HepG2 (cell line): ENCODE measurements at regions not wholly inside any gene's neighbourhood (a gene's known extent, or its start where the extent isn't known, plus 50 kb on each side); places are given as distances from the start of the nearest gene placed in this dataset.
A peak's percentile ranks its signal among the peaks of the same experiment; 100 is the strongest.

Source experiments
- CEBPG ChIP-seq: IDR thresholded peaks from 2 replicates; pipeline ENCODE4 v1.6.1; 2016
- HNF1B ChIP-seq: sonication (generic); formaldehyde crosslinking; IDR thresholded peaks from 2 replicates; pipeline ENCODE4 v1.5.1; 2020; ENCODE audit warnings: mild to moderate bottlenecking, moderate library complexity, missing genetic modification reagents
- KDM5B ChIP-seq: sonication (generic); formaldehyde crosslinking; IDR thresholded peaks from 2 replicates; pipeline ENCODE4 v1.4.0; 2020; ENCODE audit warnings: missing genetic modification reagents, mild to moderate bottlenecking, borderline replicate concordance
- MLXIP ChIP-seq: sonication (generic); formaldehyde crosslinking; IDR thresholded peaks from 2 replicates; pipeline ENCODE4 v1.9.0; 2021; ENCODE audit warnings: missing genetic modification reagents, borderline replicate concordance
- NCOR1 ChIP-seq: fragments of 200-600 bp; sonication (generic); IDR thresholded peaks from 2 replicates; pipeline ENCODE4 v1.7.0; 2017; ENCODE audit warnings: antibody characterized with exemption, low read length, borderline replicate concordance
- NR2F6 ChIP-seq, 2 experiments: IDR thresholded peaks; 2 replicates each; pipeline ENCODE4 v1.6.1; 2016; ENCODE audit warnings: antibody characterized with exemption in 1 of 2, mild to moderate bottlenecking in 1 of 2
- SIX1 ChIP-seq: sonication (generic); formaldehyde crosslinking; IDR thresholded peaks from 2 replicates; pipeline ENCODE4 v1.4.0; 2020; ENCODE audit warnings: missing genetic modification reagents, borderline replicate concordance
- SSRP1 ChIP-seq: IDR thresholded peaks from 2 replicates; pipeline ENCODE4 v1.6.1; 2016; ENCODE audit warnings: control low read depth
- ZFP90 ChIP-seq: sonication (generic); formaldehyde crosslinking; IDR thresholded peaks from 2 replicates; pipeline ENCODE4 v1.8.0; 2022; ENCODE audit warnings: missing genetic modification reagents, mild to moderate bottlenecking, inconsistent platforms, borderline replicate concordance
- ZKSCAN8 ChIP-seq: IDR thresholded peaks from 2 replicates; pipeline ENCODE4 v1.6.1; 2016; ENCODE audit warnings: borderline replicate concordance, missing genetic modification reagents, missing compliant biosample characterization
- ZMYM4 ChIP-seq: sonication (generic); formaldehyde crosslinking; IDR thresholded peaks from 2 replicates; pipeline ENCODE4 v1.8.1; 2023; ENCODE audit warnings: mild to moderate bottlenecking, missing genetic modification reagents
- ZNF609 ChIP-seq: sonication (generic); formaldehyde crosslinking; IDR thresholded peaks from 2 replicates; pipeline ENCODE4 v1.4.0; 2020; ENCODE audit warnings: mild to moderate bottlenecking, missing genetic modification reagents, borderline replicate concordance
- ZNF792 ChIP-seq: IDR thresholded peaks from 2 replicates; pipeline ENCODE4 v1.6.1; 2016
- TF ChIP-seq, protein P1 (sequence below): sonication (generic); formaldehyde crosslinking; IDR thresholded peaks from 2 replicates; pipeline ENCODE4 v1.8.0; 2022; ENCODE audit warnings: mild to moderate bottlenecking, missing genetic modification reagents, moderate library complexity
- TF ChIP-seq, protein P2 (sequence below): IDR thresholded peaks from 2 replicates; pipeline ENCODE4 v1.4.0; 2020; ENCODE audit warnings: mild to moderate bottlenecking, missing genetic modification reagents

DNA sequence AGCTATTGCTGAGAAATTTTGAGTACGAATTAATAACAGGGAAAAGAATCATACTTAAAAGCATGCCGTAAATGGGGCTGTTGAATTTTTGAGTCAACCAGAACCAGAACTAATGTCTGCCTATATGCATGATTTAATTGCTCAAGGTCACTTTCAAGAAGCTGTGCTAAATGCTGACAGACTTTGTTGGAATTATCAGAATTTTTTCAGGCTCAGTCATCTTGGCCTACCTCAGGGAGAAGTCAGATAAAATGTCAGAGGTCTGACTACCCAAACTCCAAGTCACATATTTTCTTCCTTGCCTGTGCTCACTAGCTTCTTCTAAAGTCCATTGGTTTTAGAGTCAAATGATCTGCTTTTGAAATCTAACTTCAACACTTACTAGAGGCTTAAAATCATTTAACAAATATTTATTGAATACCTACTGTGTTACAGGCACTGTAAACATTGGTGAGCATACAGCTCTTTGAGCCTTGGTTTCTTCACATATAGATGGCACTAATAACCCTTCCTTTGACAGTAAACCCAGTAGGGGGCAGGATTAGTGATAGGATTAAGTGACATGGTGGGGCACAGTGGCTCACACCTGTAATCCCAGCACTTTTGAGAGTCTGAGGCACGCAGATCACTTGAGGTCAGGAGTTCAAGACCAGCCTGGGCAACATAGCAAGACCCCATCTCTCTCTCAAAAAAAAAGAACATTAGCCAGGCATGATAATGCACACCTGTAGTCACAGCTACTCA is 121.2 kb upstream of the SLC44A3 start (continued):
- TF ChIP-seq ZNF609 (peak; percentile 82), HNF1B (CRISPR knock-in tag) (no peak), SSRP1 (no peak), NR2F6 (IDR thresholded peaks at IDR 0.05) (peak; percentile 43; the same call in 1 of the 2 replicates), NR2F6 (CRISPR knock-in tag; IDR thresholded peaks at IDR 0.05) (no peak), KDM5B (no peak), ZFP90 (CRISPR knock-in tag) (no peak), ZNF792 (no peak), NCOR1 (no peak; the same call in 1 of the 2 replicates), MLXIP (CRISPR knock-in tag) (no peak), SIX1 (CRISPR knock-in tag) (peak; percentile 59; the same call in 1 of the 2 replicates), CEBPG (peak; percentile 45; the same call in 1 of the 2 replicates), ZMYM4 (CRISPR knock-in tag) (0 out of 2 replicates have a peak, but pooled peaks have one; percentile 67), ZKSCAN8 (CRISPR knock-in tag) (no peak)
- TF ChIP-seq, protein P1, sequence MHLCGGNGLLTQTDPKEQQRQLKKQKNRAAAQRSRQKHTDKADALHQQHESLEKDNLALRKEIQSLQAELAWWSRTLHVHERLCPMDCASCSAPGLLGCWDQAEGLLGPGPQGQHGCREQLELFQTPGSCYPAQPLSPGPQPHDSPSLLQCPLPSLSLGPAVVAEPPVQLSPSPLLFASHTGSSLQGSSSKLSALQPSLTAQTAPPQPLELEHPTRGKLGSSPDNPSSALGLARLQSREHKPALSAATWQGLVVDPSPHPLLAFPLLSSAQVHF (CRISPR knock-in tag) = no peak
- TF ChIP-seq, protein P2, sequence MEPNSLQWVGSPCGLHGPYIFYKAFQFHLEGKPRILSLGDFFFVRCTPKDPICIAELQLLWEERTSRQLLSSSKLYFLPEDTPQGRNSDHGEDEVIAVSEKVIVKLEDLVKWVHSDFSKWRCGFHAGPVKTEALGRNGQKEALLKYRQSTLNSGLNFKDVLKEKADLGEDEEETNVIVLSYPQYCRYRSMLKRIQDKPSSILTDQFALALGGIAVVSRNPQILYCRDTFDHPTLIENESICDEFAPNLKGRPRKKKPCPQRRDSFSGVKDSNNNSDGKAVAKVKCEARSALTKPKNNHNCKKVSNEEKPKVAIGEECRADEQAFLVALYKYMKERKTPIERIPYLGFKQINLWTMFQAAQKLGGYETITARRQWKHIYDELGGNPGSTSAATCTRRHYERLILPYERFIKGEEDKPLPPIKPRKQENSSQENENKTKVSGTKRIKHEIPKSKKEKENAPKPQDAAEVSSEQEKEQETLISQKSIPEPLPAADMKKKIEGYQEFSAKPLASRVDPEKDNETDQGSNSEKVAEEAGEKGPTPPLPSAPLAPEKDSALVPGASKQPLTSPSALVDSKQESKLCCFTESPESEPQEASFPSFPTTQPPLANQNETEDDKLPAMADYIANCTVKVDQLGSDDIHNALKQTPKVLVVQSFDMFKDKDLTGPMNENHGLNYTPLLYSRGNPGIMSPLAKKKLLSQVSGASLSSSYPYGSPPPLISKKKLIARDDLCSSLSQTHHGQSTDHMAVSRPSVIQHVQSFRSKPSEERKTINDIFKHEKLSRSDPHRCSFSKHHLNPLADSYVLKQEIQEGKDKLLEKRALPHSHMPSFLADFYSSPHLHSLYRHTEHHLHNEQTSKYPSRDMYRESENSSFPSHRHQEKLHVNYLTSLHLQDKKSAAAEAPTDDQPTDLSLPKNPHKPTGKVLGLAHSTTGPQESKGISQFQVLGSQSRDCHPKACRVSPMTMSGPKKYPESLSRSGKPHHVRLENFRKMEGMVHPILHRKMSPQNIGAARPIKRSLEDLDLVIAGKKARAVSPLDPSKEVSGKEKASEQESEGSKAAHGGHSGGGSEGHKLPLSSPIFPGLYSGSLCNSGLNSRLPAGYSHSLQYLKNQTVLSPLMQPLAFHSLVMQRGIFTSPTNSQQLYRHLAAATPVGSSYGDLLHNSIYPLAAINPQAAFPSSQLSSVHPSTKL (CRISPR knock-in tag) = peak; percentile 54
